Activated naive CD4-positive, alpha-beta T cell treated with anti-CD3 and anti-CD28 coated beads, Interleukin-2, amount 10 ng/mL, durations not matched to agents 7 days and 5 days (primary cell): ENCODE measurements at regions not wholly inside any gene's neighbourhood (a gene's known extent, or its start where the extent isn't known, plus 50 kb on each side); places are given as distances from the start of the nearest gene placed in this dataset.

Experiments
- CTCF ChIA-PET: fragments of 350-600 bp; sonication (Branson Sonifier 250); formaldehyde crosslinking; loops from one replicate; lab custom pipeline; 2021; ENCODE audit warnings: antibody characterized with exemption; lab: Charles Lee
- DNase-seq: peaks from one replicate; pipeline ENCODE4 v3.0.0-alpha.2; 2020
- H3K27ac Mint-ChIP-seq: one replicate; pipeline ENCODE4 v1.8.0; 2021; ENCODE audit warnings: mild to moderate bottlenecking, moderate library complexity, mixed read lengths
- H3K27me3 Mint-ChIP-seq: one replicate; pipeline ENCODE4 v1.8.0; 2021; ENCODE audit warnings: mild to moderate bottlenecking, mixed read lengths
- H3K36me3 Mint-ChIP-seq: one replicate; pipeline ENCODE4 v1.8.0; 2021; ENCODE audit warnings: mixed read lengths
- H3K4me1 Mint-ChIP-seq: one replicate; pipeline ENCODE4 v1.8.0; 2021; ENCODE audit warnings: mixed read lengths
- H3K4me3 Mint-ChIP-seq: one replicate; pipeline ENCODE4 v1.8.0; 2021; ENCODE audit warnings: mild to moderate bottlenecking, moderate library complexity, mixed read lengths
- H3K9me3 Mint-ChIP-seq: one replicate; pipeline ENCODE4 v1.8.0; 2021; ENCODE audit warnings: mixed read lengths

GRCh38 chr2:14352067-14352466 lies 280.4 kb upstream of the LRATD1 start:
- Mint-ChIP-seq H3K36me3 (no peaks in the 10 kb centered on the region), H3K9me3 (peaks cover 11% of the 10 kb centered on the region), H3K27ac (no peak overlapping the region), H3K4me1 (no peaks in the 10 kb centered on the region), H3K4me3 (no peak overlapping the region), H3K27me3 (no peaks in the 10 kb centered on the region)
- CTCF ChIA-PET, result no interaction called here
- no peak for DNase-seq

GRCh38 chr2:14354231-14354630 lies 278.3 kb upstream of the LRATD1 start:
- no peaks in the 10 kb centered on the region for H3K36me3 Mint-ChIP-seq
- H3K4me1 Mint-ChIP-seq, result no peaks in the 10 kb centered on the region
- H3K27ac Mint-ChIP-seq, result no peak overlapping the region
- peaks cover 5% of the 10 kb centered on the region for H3K9me3 Mint-ChIP-seq
- DNase-seq, result no peak
- CTCF ChIA-PET, result no interaction called here
- H3K4me3 Mint-ChIP-seq, result no peak overlapping the region
- H3K27me3 Mint-ChIP-seq, result no peaks in the 10 kb centered on the region

- peaks cover 3% of the 10 kb centered on the region for H3K9me3 Mint-ChIP-seq
- no peaks in the 10 kb centered on the region for H3K36me3 Mint-ChIP-seq
- DNase-seq, result no peak
- H3K4me1 Mint-ChIP-seq, result no peaks in the 10 kb centered on the region
- H3K4me3 Mint-ChIP-seq, result no peak overlapping the region
- no peak overlapping the region for H3K27ac Mint-ChIP-seq
- H3K27me3 Mint-ChIP-seq, result no peaks in the 10 kb centered on the region
- CTCF ChIA-PET, result no interaction called here
Observed at GRCh38 chr2:14355102-14355501, 277.4 kb upstream of the LRATD1 start.

- H3K4me1 Mint-ChIP-seq, result no peaks in the 10 kb centered on the region
- no peaks in the 10 kb centered on the region for H3K27me3 Mint-ChIP-seq
- H3K9me3 Mint-ChIP-seq, result peaks cover 7% of the 10 kb centered on the region
- H3K36me3 Mint-ChIP-seq, result no peaks in the 10 kb centered on the region
- CTCF ChIA-PET, result no interaction called here
- no peak overlapping the region for H3K27ac Mint-ChIP-seq
- DNase-seq, result no peak
- H3K4me3 Mint-ChIP-seq, result no peak overlapping the region
Observed at GRCh38 chr2:14358339-14358738, 274.2 kb upstream of the LRATD1 start.

- Mint-ChIP-seq H3K27ac (no peak overlapping the region), H3K4me1 (no peaks in the 10 kb centered on the region), H3K27me3 (no peaks in the 10 kb centered on the region), H3K9me3 (peaks cover 7% of the 10 kb centered on the region), H3K36me3 (no peaks in the 10 kb centered on the region), H3K4me3 (no peak overlapping the region)
- DNase-seq, result no peak
- CTCF ChIA-PET, result no interaction called here
Observed at GRCh38 chr2:14358774-14359173, 273.7 kb upstream of the LRATD1 start.

- CTCF ChIA-PET, result no interaction called here
- H3K9me3 Mint-ChIP-seq, result peaks cover 4% of the 10 kb centered on the region
- H3K27me3 Mint-ChIP-seq, result no peaks in the 10 kb centered on the region
- no peak for DNase-seq
- no peaks in the 10 kb centered on the region for H3K4me1 Mint-ChIP-seq
- H3K36me3 Mint-ChIP-seq, result no peaks in the 10 kb centered on the region
- H3K27ac Mint-ChIP-seq, result no peak overlapping the region
- H3K4me3 Mint-ChIP-seq, result no peak overlapping the region
Observed at GRCh38 chr2:14363137-14363536, 269.4 kb upstream of the LRATD1 start.

GRCh38 chr2:14363976-14364375 lies 268.5 kb upstream of the LRATD1 start:
- no peak overlapping the region for H3K27ac Mint-ChIP-seq
- H3K4me1 Mint-ChIP-seq, result no peaks in the 10 kb centered on the region
- H3K4me3 Mint-ChIP-seq, result no peak overlapping the region
- DNase-seq, result no peak
- no peaks in the 10 kb centered on the region for H3K27me3 Mint-ChIP-seq
- CTCF ChIA-PET, result no interaction called here
- H3K36me3 Mint-ChIP-seq, result no peaks in the 10 kb centered on the region
- peaks cover 4% of the 10 kb centered on the region for H3K9me3 Mint-ChIP-seq

- CTCF ChIA-PET, result no interaction called here
- H3K36me3 Mint-ChIP-seq, result no peaks in the 10 kb centered on the region
- H3K9me3 Mint-ChIP-seq, result peaks cover 4% of the 10 kb centered on the region
- no peaks in the 10 kb centered on the region for H3K4me1 Mint-ChIP-seq
- no peak overlapping the region for H3K4me3 Mint-ChIP-seq
- H3K27ac Mint-ChIP-seq, result no peak overlapping the region
- H3K27me3 Mint-ChIP-seq, result no peaks in the 10 kb centered on the region
- DNase-seq, result no peak
Observed at GRCh38 chr2:14364471-14364870, 268.0 kb upstream of the LRATD1 start.

GRCh38 chr2:14385043-14385442 lies 247.5 kb upstream of the LRATD1 start:
- no peak overlapping the region for H3K27ac Mint-ChIP-seq
- no peaks in the 10 kb centered on the region for H3K36me3 Mint-ChIP-seq
- H3K27me3 Mint-ChIP-seq, result no peaks in the 10 kb centered on the region
- no peaks in the 10 kb centered on the region for H3K4me1 Mint-ChIP-seq
- H3K9me3 Mint-ChIP-seq, result no peaks in the 10 kb centered on the region
- CTCF ChIA-PET, result no interaction called here
- no peak overlapping the region for H3K4me3 Mint-ChIP-seq
- DNase-seq, result no peak

GRCh38 chr2:14387332-14387731 lies 245.2 kb upstream of the LRATD1 start:
- DNase-seq, result no peak
- Mint-ChIP-seq H3K9me3 (no peaks in the 10 kb centered on the region), H3K36me3 (no peaks in the 10 kb centered on the region), H3K4me3 (no peak overlapping the region), H3K4me1 (no peaks in the 10 kb centered on the region), H3K27ac (no peak overlapping the region), H3K27me3 (no peaks in the 10 kb centered on the region)
- CTCF ChIA-PET, result no interaction called here

- no peak for DNase-seq
- Mint-ChIP-seq H3K4me1 (no peaks in the 10 kb centered on the region), H3K27me3 (no peaks in the 10 kb centered on the region), H3K27ac (no peak overlapping the region), H3K9me3 (no peaks in the 10 kb centered on the region), H3K36me3 (no peaks in the 10 kb centered on the region), H3K4me3 (no peak overlapping the region)
- CTCF ChIA-PET, result no interaction called here
Observed at GRCh38 chr2:14388724-14389123, 243.8 kb upstream of the LRATD1 start.

GRCh38 chr2:14396533-14397083 lies 235.9 kb upstream of the LRATD1 start:
- Mint-ChIP-seq H3K36me3 (no peaks in the 10 kb centered on the region), H3K4me3 (no peak overlapping the region), H3K4me1 (no peaks in the 10 kb centered on the region), H3K9me3 (peaks cover 2% of the 10 kb centered on the region), H3K27me3 (no peaks in the 10 kb centered on the region), H3K27ac (no peak overlapping the region)
- DNase-seq, result no peak
- CTCF ChIA-PET, result no interaction called here

GRCh38 chr2:14398641-14399040 lies 233.9 kb upstream of the LRATD1 start:
- Mint-ChIP-seq H3K27ac (no peak overlapping the region), H3K36me3 (no peaks in the 10 kb centered on the region), H3K27me3 (no peaks in the 10 kb centered on the region), H3K4me1 (no peaks in the 10 kb centered on the region), H3K4me3 (no peak overlapping the region), H3K9me3 (peaks cover 2% of the 10 kb centered on the region)
- CTCF ChIA-PET, result no interaction called here
- DNase-seq, result no peak

GRCh38 chr2:14401873-14402272 lies 230.6 kb upstream of the LRATD1 start:
- Mint-ChIP-seq H3K27me3 (no peaks in the 10 kb centered on the region), H3K4me1 (no peaks in the 10 kb centered on the region), H3K27ac (no peak overlapping the region), H3K36me3 (no peaks in the 10 kb centered on the region), H3K4me3 (no peak overlapping the region), H3K9me3 (peaks cover 2% of the 10 kb centered on the region)
- CTCF ChIA-PET, result no interaction called here
- DNase-seq, result no peak

GRCh38 chr2:14408695-14409094 lies 223.8 kb upstream of the LRATD1 start:
- Mint-ChIP-seq H3K27me3 (no peaks in the 10 kb centered on the region), H3K36me3 (no peaks in the 10 kb centered on the region), H3K9me3 (peaks cover 9% of the 10 kb centered on the region), H3K4me3 (no peak overlapping the region), H3K27ac (no peak overlapping the region), H3K4me1 (no peaks in the 10 kb centered on the region)
- DNase-seq, result no peak
- CTCF ChIA-PET, result no interaction called here

GRCh38 chr2:14417551-14417950 lies 215.0 kb upstream of the LRATD1 start:
- Mint-ChIP-seq H3K36me3 (no peaks in the 10 kb centered on the region), H3K27ac (no peak overlapping the region), H3K27me3 (no peaks in the 10 kb centered on the region), H3K4me3 (no peak overlapping the region), H3K4me1 (no peaks in the 10 kb centered on the region), H3K9me3 (peaks cover 11% of the 10 kb centered on the region)
- CTCF ChIA-PET, result no interaction called here
- DNase-seq, result no peak
